ENCODE measurements at regions not wholly inside any gene's neighbourhood (a gene's known extent, or its start where the extent isn't known, plus 50 kb on each side); places are given as distances from the start of the nearest gene placed in this dataset.
A peak's percentile ranks its signal among the peaks of the same experiment; 100 is the strongest.

- H3K4me3 ChIP-seq (ENCODE audit: control insufficient read depth, low read depth, low read length): no peak overlapping the region
- no peak for DNase-seq (ENCODE audit: low read depth)
- TF ChIP-seq CTCF (conservative IDR thresholded peaks at IDR 0.05; ENCODE audit: control insufficient read depth, insufficient read depth, low read depth, low read length): no peak
Observed at GRCh38 chr6:85115876-85116275, 334.0 kb upstream of the NT5E start.

- no peak overlapping the region for H3K4me3 ChIP-seq (ENCODE audit: control insufficient read depth, low read depth, low read length)
- no peak for TF ChIP-seq CTCF (conservative IDR thresholded peaks at IDR 0.05; ENCODE audit: control insufficient read depth, insufficient read depth, low read depth, low read length)
- DNase-seq (ENCODE audit: low read depth): no peak
Observed at GRCh38 chr6:85115376-85115775, 334.5 kb upstream of the NT5E start.

- TF ChIP-seq CTCF (conservative IDR thresholded peaks at IDR 0.05; ENCODE audit: control insufficient read depth, insufficient read depth, low read depth, low read length): no peak
- peak overlapping the region; percentile 41 for H3K4me3 ChIP-seq (ENCODE audit: control insufficient read depth, low read depth, low read length)
- no peak for DNase-seq (ENCODE audit: low read depth)
Observed at GRCh38 chr6:85114581-85114935, 335.3 kb upstream of the NT5E start.

- no peak for TF ChIP-seq CTCF (conservative IDR thresholded peaks at IDR 0.05; ENCODE audit: control insufficient read depth, insufficient read depth, low read depth, low read length)
- DNase-seq (ENCODE audit: low read depth): peak; percentile 71
- H3K4me3 ChIP-seq (ENCODE audit: control insufficient read depth, low read depth, low read length): peak overlapping the region; percentile 41
Observed at GRCh38 chr6:85113934-85114580, 335.8 kb upstream of the NT5E start.

GRCh38 chr6:85112540-85112939 is 337.3 kb upstream of the NT5E start:
- DNase-seq (ENCODE audit: low read depth): no peak
- H3K4me3 ChIP-seq (ENCODE audit: control insufficient read depth, low read depth, low read length): no peak overlapping the region
- TF ChIP-seq CTCF (conservative IDR thresholded peaks at IDR 0.05; ENCODE audit: control insufficient read depth, insufficient read depth, low read depth, low read length): no peak

GRCh38 chr6:85111481-85112011 is 338.3 kb upstream of the NT5E start:
- DNase-seq (ENCODE audit: low read depth): peak; percentile 53
- H3K4me3 ChIP-seq (ENCODE audit: control insufficient read depth, low read depth, low read length): no peak overlapping the region
- no peak for TF ChIP-seq CTCF (conservative IDR thresholded peaks at IDR 0.05; ENCODE audit: control insufficient read depth, insufficient read depth, low read depth, low read length)

Measured in fibroblast of mammary gland (primary cell).